ENCODE measurements at regions not wholly inside any gene's neighbourhood (a gene's known extent, or its start where the extent isn't known, plus 50 kb on each side); places are given as distances from the start of the nearest gene placed in this dataset.

- no peak for TF ChIP-seq CTCF (conservative IDR thresholded peaks at IDR 0.05; ENCODE audit: low read depth in 2 of 2)
- TF ChIP-seq POLR2AphosphoS5 (IDR thresholded peaks at IDR 0.05; ENCODE audit: low read depth): no peak
Measured at GRCh38 chr17:52648995-52649394, 490.5 kb upstream of the CA10 start.

All from GM23338 (cell line).